CD4-positive, alpha-beta T cell treated with Interleukin-4 for 1 hour (primary cell): ENCODE measurements at regions not wholly inside any gene's neighbourhood (a gene's known extent, or its start where the extent isn't known, plus 50 kb on each side); places are given as distances from the start of the nearest gene placed in this dataset.

Experiments used
- DNase-seq, 2 donors: peaks; one replicate each; pipeline ENCODE4 v3.0.0-alpha.2; 2020 to 2022

GRCh38 chr3:118811236-118811732, 223.4 kb downstream of the IGSF11 start:
- no peak for DNase-seq

- DNase-seq = no peak
Observed at GRCh38 chr3:118813472-118813871, 221.2 kb downstream of the IGSF11 start.

GRCh38 chr3:118817748-118818165, 216.9 kb downstream of the IGSF11 start:
- peak in 1 of 2 donors; percentile 45 for DNase-seq

- DNase-seq = no peak
Observed at GRCh38 chr3:118818386-118818785, 216.3 kb downstream of the IGSF11 start.

GRCh38 chr3:118823626-118824025, 211.0 kb downstream of the IGSF11 start:
- DNase-seq = no peak

- DNase-seq = no peak
Observed at GRCh38 chr3:118827446-118827845, 207.2 kb downstream of the IGSF11 start.

GRCh38 chr3:118828351-118828750, 206.3 kb downstream of the IGSF11 start:
- no peak for DNase-seq

GRCh38 chr3:118833075-118833474, 201.6 kb downstream of the IGSF11 start:
- DNase-seq = no peak

GRCh38 chr3:118838871-118839270, 195.8 kb downstream of the IGSF11 start:
- no peak for DNase-seq

- no peak for DNase-seq
Observed at GRCh38 chr3:118842147-118842863, 192.3 kb downstream of the IGSF11 start.

GRCh38 chr3:118846176-118846575, 188.5 kb downstream of the IGSF11 start:
- DNase-seq = no peak
